ENCODE measurements at regions not wholly inside any gene's neighbourhood (a gene's known extent, or its start where the extent isn't known, plus 50 kb on each side); places are given as distances from the start of the nearest gene placed in this dataset.
"Not testable (repeated sequence)": the region's sequence is repeated elsewhere in the genome, so short reads cannot be mapped to it uniquely, and the experiment has no call there.

- no peak for DNase-seq (ENCODE audit: low spot score)
These were observed 286.6 kb downstream of the COL11A1 start for GRCh38 chr1:102821707-102822106.

GRCh38 chr1:102800406-102800805 lies 307.9 kb downstream of the COL11A1 start:
- no peak for DNase-seq (ENCODE audit: low spot score)

- DNase-seq (ENCODE audit: low spot score) = no peak
These were observed 308.8 kb downstream of the COL11A1 start for GRCh38 chr1:102799496-102799895.

- DNase-seq (ENCODE audit: low spot score) = no peak
These were observed 309.6 kb downstream of the COL11A1 start for GRCh38 chr1:102798718-102799117.

GRCh38 chr1:102796429-102796828 lies 311.9 kb downstream of the COL11A1 start:
- no peak for DNase-seq (ENCODE audit: low spot score)

GRCh38 chr1:102790997-102791396 lies 317.3 kb downstream of the COL11A1 start:
- DNase-seq (ENCODE audit: low spot score) = no peak

- not testable (repeated sequence) for DNase-seq (ENCODE audit: low spot score)
These were observed 318.4 kb downstream of the COL11A1 start for GRCh38 chr1:102789951-102790350.

GRCh38 chr1:102783487-102783886 lies 324.8 kb downstream of the COL11A1 start:
- DNase-seq (ENCODE audit: low spot score) = no peak

GRCh38 chr1:102782144-102782543 lies 326.2 kb downstream of the COL11A1 start:
- no peak for DNase-seq (ENCODE audit: low spot score)

GRCh38 chr1:102776071-102776470 lies 332.3 kb downstream of the COL11A1 start:
- DNase-seq (ENCODE audit: low spot score) = no peak

GRCh38 chr1:102772831-102773230 lies 335.5 kb downstream of the COL11A1 start:
- DNase-seq (ENCODE audit: low spot score) = no peak

GRCh38 chr1:102758418-102758817 lies 349.9 kb downstream of the COL11A1 start:
- DNase-seq (ENCODE audit: low spot score) = no peak

GRCh38 chr1:102757363-102757762 lies 351.0 kb downstream of the COL11A1 start:
- no peak for DNase-seq (ENCODE audit: low spot score)

GRCh38 chr1:102751111-102751510 lies 357.2 kb downstream of the COL11A1 start:
- no peak for DNase-seq (ENCODE audit: low spot score)

GRCh38 chr1:102742426-102742825 lies 365.9 kb downstream of the COL11A1 start:
- no peak for DNase-seq (ENCODE audit: low spot score)

GRCh38 chr1:102733491-102734236 lies 374.7 kb downstream of the COL11A1 start:
- no peak for DNase-seq (ENCODE audit: low spot score)

GRCh38 chr1:102732927-102733326 lies 375.4 kb downstream of the COL11A1 start:
- DNase-seq (ENCODE audit: low spot score) = no peak

- DNase-seq (ENCODE audit: low spot score) = no peak
These were observed 381.9 kb downstream of the COL11A1 start for GRCh38 chr1:102726417-102726816.

GRCh38 chr1:102724741-102725140 lies 383.6 kb downstream of the COL11A1 start:
- no peak for DNase-seq (ENCODE audit: low spot score)

- DNase-seq (ENCODE audit: low spot score) = no peak
These were observed 393.2 kb downstream of the COL11A1 start for GRCh38 chr1:102715150-102715549.

GRCh38 chr1:102699524-102699923 lies 408.8 kb downstream of the COL11A1 start:
- no peak for DNase-seq (ENCODE audit: low spot score)

GRCh38 chr1:102693345-102693744 lies 415.0 kb downstream of the COL11A1 start:
- no peak for DNase-seq (ENCODE audit: low spot score)

- no peak for DNase-seq (ENCODE audit: low spot score)
These were observed 416.7 kb downstream of the COL11A1 start for GRCh38 chr1:102691592-102692090.

- DNase-seq (ENCODE audit: low spot score) = no peak
These were observed 420.9 kb downstream of the COL11A1 start for GRCh38 chr1:102687383-102687782.

Measured in HuH-7 (cell line).